ENCODE measurements at regions not wholly inside any gene's neighbourhood (a gene's known extent, or its start where the extent isn't known, plus 50 kb on each side); places are given as distances from the start of the nearest gene placed in this dataset.

GRCh38 chr7:20870977-20871376 lies 84.3 kb upstream of the SP8 start:
- no peak for TF ChIP-seq ATF3 (CRISPR knock-in tag; conservative IDR thresholded peaks at IDR 0.05)
- TF ChIP-seq TEAD4 (CRISPR knock-in tag; IDR thresholded peaks at IDR 0.05) = no peak
- TF ChIP-seq ZNF121 (CRISPR knock-in tag; IDR thresholded peaks at IDR 0.05) = no peak
- TF ChIP-seq MAX (CRISPR knock-in tag; IDR thresholded peaks at IDR 0.05) = no peak
- no peak for TF ChIP-seq NR3C1 (CRISPR knock-in tag; conservative IDR thresholded peaks at IDR 0.05; ENCODE audit: low read depth)
